MM.1S (cell line): ENCODE measurements at regions not wholly inside any gene's neighbourhood (a gene's known extent, or its start where the extent isn't known, plus 50 kb on each side); places are given as distances from the start of the nearest gene placed in this dataset.

ENCODE experiments used
- CTCF ChIP-seq: fragments of 300-600 bp; sonication (generic); IDR thresholded peaks from 2 replicates; pipeline ENCODE4 v1.5.1; 2016; ENCODE audit warnings: antibody characterized with exemption, low read length, mixed read lengths
- EZH2 ChIP-seq: fragments of 300-600 bp; sonication (generic); optimal IDR thresholded peaks from 2 replicates; pipeline ENCODE3; 2017; ENCODE audit warnings: low read depth, mild to moderate bottlenecking, antibody characterized with exemption, low read length, mixed read lengths

DNA sequence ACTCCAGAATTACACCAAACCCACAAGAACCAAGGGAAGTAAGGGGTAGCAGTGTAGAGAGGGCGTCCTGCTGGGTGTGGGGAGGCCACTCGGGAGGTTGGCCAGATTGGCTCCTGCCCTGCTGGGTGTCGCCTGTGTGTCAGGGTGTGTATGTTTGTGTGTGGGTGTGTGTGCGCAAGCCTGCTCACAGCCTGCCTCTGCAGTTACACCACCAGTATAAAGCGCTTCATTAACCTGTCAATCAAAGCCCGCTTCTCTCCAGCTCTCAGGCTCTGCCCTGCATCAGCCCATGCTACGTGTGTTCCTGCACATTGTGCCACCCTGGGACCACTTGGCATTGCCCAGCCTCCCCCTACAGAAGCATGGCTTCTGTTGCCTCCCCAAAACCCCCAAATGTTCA lies 83.3 kb upstream of the PAX2 start:
- TF ChIP-seq CTCF (no peak), EZH2 (no peak)
